Smooth muscle cell (in vitro differentiated cells): ENCODE measurements at regions not wholly inside any gene's neighbourhood (a gene's known extent, or its start where the extent isn't known, plus 50 kb on each side); places are given as distances from the start of the nearest gene placed in this dataset.

Source experiments
- DNase-seq: peaks from one replicate; lab custom pipeline; 2025; ENCODE audit not compliant: unreplicated experiment; lab: John Stamatoyannopoulos, UW
- H2AFZ ChIP-seq: fragments of 200-600 bp; sonication (generic); 2 replicates; pipeline ENCODE4 v1.6.0; 2016; ENCODE audit warnings: antibody characterized with exemption, low read depth, mild to moderate bottlenecking
- H3F3A ChIP-seq: fragments of 200-600 bp; sonication (generic); 2 replicates; pipeline ENCODE4 v1.6.0; 2017; ENCODE audit warnings: antibody characterized with exemption, low read depth
- H3K27ac ChIP-seq: fragments of 200-600 bp; sonication (generic); 2 replicates; pipeline ENCODE4 v1.5.1; 2016; ENCODE audit warnings: low read depth, mild to moderate bottlenecking
- H3K27me3 ChIP-seq: fragments of 200-600 bp; sonication (generic); 2 replicates; pipeline ENCODE4 v1.6.1; 2016; ENCODE audit warnings: low read depth, mild to moderate bottlenecking
- H3K36me3 ChIP-seq: fragments of 200-600 bp; sonication (generic); 2 replicates; pipeline ENCODE4 v1.5.1; 2016; ENCODE audit warnings: low read depth
- H3K4me1 ChIP-seq: fragments of 200-600 bp; sonication (generic); 2 replicates; pipeline ENCODE4 v1.5.1; 2016; ENCODE audit warnings: low read depth
- H3K4me2 ChIP-seq: fragments of 200-600 bp; sonication (generic); 2 replicates; pipeline ENCODE4 v1.6.0; 2016; ENCODE audit warnings: mild to moderate bottlenecking
- H3K4me3 ChIP-seq: fragments of 200-600 bp; sonication (generic); 2 replicates; pipeline ENCODE4 v1.5.1; 2016; ENCODE audit warnings: mild to moderate bottlenecking
- H3K79me2 ChIP-seq: fragments of 200-600 bp; sonication (generic); 2 replicates; pipeline ENCODE4 v1.6.0; 2016; ENCODE audit warnings: low read depth, mild to moderate bottlenecking
- H3K9ac ChIP-seq: fragments of 200-600 bp; sonication (generic); 2 replicates; pipeline ENCODE4 v1.6.0; 2016; ENCODE audit warnings: low read depth
- H3K9me3 ChIP-seq: fragments of 200-600 bp; sonication (generic); replicated peaks from 2 replicates; pipeline ENCODE4 v1.5.1; 2016; ENCODE audit warnings: low read depth
- H4K20me1 ChIP-seq: fragments of 200-600 bp; sonication (generic); 2 replicates; pipeline ENCODE4 v1.6.0; 2016; ENCODE audit warnings: low read depth
- WGBS: methylation state at CpG from one replicate; pipeline ENCODE4 v1.1.7; 2016; ENCODE audit warnings: low lambda C conversion rate; 5-methylcytosine and 5-hydroxymethylcytosine counted together
- TF ChIP-seq, protein P1 (sequence below): fragments of 200-600 bp; sonication (generic); IDR thresholded peaks from 2 replicates; pipeline ENCODE4 v1.5.1; 2017; ENCODE audit warnings: borderline replicate concordance, mild to moderate bottlenecking, antibody characterized with exemption; ENCODE audit not compliant: insufficient read depth, poor library complexity, severe bottlenecking

DNA sequence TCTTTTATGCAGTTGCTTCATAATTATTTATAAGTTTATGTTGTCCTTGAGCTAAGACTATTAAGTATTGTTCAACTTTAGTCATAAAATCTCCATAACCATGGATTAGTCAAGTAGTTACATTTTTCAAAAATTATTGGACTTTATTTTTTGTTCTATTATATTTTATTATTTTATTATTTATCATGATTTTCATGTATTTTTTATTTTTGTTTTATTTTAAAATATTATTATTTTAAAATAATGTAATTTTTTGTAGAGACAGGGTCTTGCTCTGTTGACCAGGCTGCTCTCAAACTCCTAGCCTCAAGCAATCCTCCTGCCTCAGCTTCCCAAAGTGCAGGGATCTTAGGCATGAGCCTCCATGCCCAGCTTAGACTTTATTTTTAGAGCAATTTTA is 102.3 kb downstream of the NOC3L start:
- no peaks in the 10 kb centered on the region for H3K79me2 ChIP-seq
- no peak overlapping the region for H3K9ac ChIP-seq
- no peak for DNase-seq
- no peaks in the 10 kb centered on the region for H4K20me1 ChIP-seq
- H3K36me3 ChIP-seq = no peaks in the 10 kb centered on the region
- H3K27ac ChIP-seq = no peak overlapping the region
- no peak overlapping the region for H3K4me2 ChIP-seq
- no peak overlapping the region for H3K4me3 ChIP-seq
- H2AFZ ChIP-seq = no peak overlapping the region
- H3K27me3 ChIP-seq = no peaks in the 10 kb centered on the region
- H3K9me3 ChIP-seq = no peaks in the 10 kb centered on the region
- no peaks in the 10 kb centered on the region for H3K4me1 ChIP-seq
- no peaks in the 10 kb centered on the region for H3F3A ChIP-seq
- TF ChIP-seq, protein P1, sequence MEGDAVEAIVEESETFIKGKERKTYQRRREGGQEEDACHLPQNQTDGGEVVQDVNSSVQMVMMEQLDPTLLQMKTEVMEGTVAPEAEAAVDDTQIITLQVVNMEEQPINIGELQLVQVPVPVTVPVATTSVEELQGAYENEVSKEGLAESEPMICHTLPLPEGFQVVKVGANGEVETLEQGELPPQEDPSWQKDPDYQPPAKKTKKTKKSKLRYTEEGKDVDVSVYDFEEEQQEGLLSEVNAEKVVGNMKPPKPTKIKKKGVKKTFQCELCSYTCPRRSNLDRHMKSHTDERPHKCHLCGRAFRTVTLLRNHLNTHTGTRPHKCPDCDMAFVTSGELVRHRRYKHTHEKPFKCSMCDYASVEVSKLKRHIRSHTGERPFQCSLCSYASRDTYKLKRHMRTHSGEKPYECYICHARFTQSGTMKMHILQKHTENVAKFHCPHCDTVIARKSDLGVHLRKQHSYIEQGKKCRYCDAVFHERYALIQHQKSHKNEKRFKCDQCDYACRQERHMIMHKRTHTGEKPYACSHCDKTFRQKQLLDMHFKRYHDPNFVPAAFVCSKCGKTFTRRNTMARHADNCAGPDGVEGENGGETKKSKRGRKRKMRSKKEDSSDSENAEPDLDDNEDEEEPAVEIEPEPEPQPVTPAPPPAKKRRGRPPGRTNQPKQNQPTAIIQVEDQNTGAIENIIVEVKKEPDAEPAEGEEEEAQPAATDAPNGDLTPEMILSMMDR = no peak

DNA sequence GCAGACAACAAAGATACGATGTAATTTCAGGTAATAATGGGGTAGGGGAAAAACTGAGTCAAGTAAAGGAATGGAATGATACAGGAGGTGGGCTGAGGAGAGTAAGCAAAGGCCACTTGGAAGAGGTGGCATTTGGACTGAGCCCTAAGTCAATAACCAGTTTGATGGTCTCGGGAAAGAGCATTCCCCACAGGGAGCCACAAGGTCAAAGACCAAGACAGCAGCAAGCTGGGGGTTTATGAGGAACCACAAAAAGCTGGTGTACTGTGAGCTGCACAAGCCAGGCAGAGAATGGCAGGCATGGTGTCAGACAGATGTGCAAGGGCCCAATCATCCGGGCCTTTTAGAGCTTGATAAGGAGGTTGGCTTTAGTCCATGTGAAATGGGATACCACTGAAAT is 98.7 kb downstream of the NOC3L start:
- H3F3A ChIP-seq = no peaks in the 10 kb centered on the region
- H3K27ac ChIP-seq = no peak overlapping the region
- H4K20me1 ChIP-seq = no peaks in the 10 kb centered on the region
- no peaks in the 10 kb centered on the region for H3K27me3 ChIP-seq
- TF ChIP-seq, protein P1 = no peak
- H3K9me3 ChIP-seq = no peaks in the 10 kb centered on the region
- no peaks in the 10 kb centered on the region for H3K79me2 ChIP-seq
- DNase-seq = no peak
- no peaks in the 10 kb centered on the region for H3K4me1 ChIP-seq
- H3K4me3 ChIP-seq = no peak overlapping the region
- WGBS = 89% methylated on average over 3 of the region's 3 CpGs
- no peaks in the 10 kb centered on the region for H3K36me3 ChIP-seq
- no peak overlapping the region for H3K9ac ChIP-seq
- H3K4me2 ChIP-seq = no peak overlapping the region
- no peak overlapping the region for H2AFZ ChIP-seq

GRCh38 chr10:94266091-94266490 is 96.6 kb downstream of the NOC3L start:
- no peak overlapping the region for H3K9ac ChIP-seq
- no peak overlapping the region for H3K27ac ChIP-seq
- H3K4me2 ChIP-seq = no peak overlapping the region
- WGBS = 80% methylated on average over 2 of the region's 2 CpGs
- H4K20me1 ChIP-seq = no peaks in the 10 kb centered on the region
- H3K27me3 ChIP-seq = no peaks in the 10 kb centered on the region
- no peaks in the 10 kb centered on the region for H3K9me3 ChIP-seq
- no peak overlapping the region for H3K4me3 ChIP-seq
- TF ChIP-seq, protein P1 = no peak
- no peaks in the 10 kb centered on the region for H3K79me2 ChIP-seq
- no peaks in the 10 kb centered on the region for H3K36me3 ChIP-seq
- no peak overlapping the region for H2AFZ ChIP-seq
- H3F3A ChIP-seq = no peaks in the 10 kb centered on the region
- no peak for DNase-seq
- H3K4me1 ChIP-seq = no peaks in the 10 kb centered on the region

- Histone ChIP-seq H3K9me3 (no peaks in the 10 kb centered on the region), H3K36me3 (no peaks in the 10 kb centered on the region), H3F3A (no peaks in the 10 kb centered on the region), H2AFZ (no peak overlapping the region), H3K9ac (no peak overlapping the region), H3K79me2 (no peaks in the 10 kb centered on the region), H3K4me1 (no peaks in the 10 kb centered on the region), H3K27me3 (no peaks in the 10 kb centered on the region), H3K4me2 (no peak overlapping the region), H3K27ac (no peak overlapping the region), H4K20me1 (no peaks in the 10 kb centered on the region), H3K4me3 (no peak overlapping the region)
- TF ChIP-seq, protein P1 = no peak
- 94% methylated on average over 6 of the region's 6 CpGs for WGBS
- DNase-seq = no peak
These were observed 94.1 kb downstream of the NOC3L start for GRCh38 chr10:94268652-94269051.
